Prostate gland (tissue), 2 donors: ENCODE measurements at regions not wholly inside any gene's neighbourhood (a gene's known extent, or its start where the extent isn't known, plus 50 kb on each side); places are given as distances from the start of the nearest gene placed in this dataset.

ENCODE experiments used
- CTCF ChIP-seq, 4 experiments: fragments of 200-600 bp in 2 of 4; fragments of 450-650 bp in 2 of 4; sonication (generic) in 2 of 4; IDR thresholded peaks; 1 replicate in 3 of 4; 2 replicates in 1 of 4; pipeline ENCODE4 v1.5.1; 2016 to 2019; ENCODE audit warnings: antibody characterized with exemption in 4 of 4, mild to moderate bottlenecking in 2 of 4, moderate library complexity in 2 of 4
- POLR2A ChIP-seq: fragments of 450-650 bp; IDR thresholded peaks from one replicate; pipeline ENCODE4 v1.6.1; 2016; ENCODE audit warnings: antibody characterized with exemption, mild to moderate bottlenecking

DNA sequence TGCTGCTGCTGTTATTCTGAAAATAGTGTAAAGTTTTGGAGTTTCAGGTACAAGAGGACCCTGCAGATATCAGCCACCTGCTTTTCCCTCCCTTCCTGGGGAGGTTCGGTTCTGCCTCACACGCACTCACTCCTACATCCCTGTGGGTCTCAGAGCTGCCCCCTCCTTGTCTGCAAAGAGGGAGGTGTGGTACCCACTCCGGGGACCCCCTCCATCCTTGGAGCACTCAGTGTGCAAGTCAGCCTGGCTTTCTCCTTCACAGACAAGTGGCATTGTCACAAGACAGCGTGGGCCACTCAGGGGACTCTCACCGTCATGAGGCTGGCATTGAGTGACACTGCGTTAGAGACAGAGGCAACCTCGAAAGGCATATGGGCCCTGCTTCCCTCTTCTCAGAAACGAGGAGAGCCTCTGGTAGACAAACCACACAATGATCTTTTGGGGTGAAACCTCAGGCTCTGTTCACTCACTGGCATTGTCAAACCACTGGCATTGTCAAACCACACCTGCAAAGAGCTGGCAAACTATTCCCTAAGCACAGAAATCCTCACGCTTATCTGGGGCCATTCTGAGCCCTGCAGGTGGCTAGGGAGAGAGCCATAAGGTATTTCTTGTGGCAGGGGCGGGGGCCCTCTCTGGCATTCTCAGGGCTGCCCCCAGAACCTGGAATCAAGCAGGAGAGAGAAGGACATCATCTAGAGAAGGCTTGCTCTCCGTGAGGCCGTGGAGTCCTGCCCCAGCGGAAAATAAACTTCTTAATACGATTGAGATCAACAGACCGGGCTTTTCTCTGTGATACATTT lies 285.0 kb downstream of the SHOX start:
- TF ChIP-seq CTCF (IDR thresholded peaks at IDR 0.05) = no peak
- TF ChIP-seq POLR2A = no peak
